ENCODE measurements at regions not wholly inside any gene's neighbourhood (a gene's known extent, or its start where the extent isn't known, plus 50 kb on each side); places are given as distances from the start of the nearest gene placed in this dataset.
"Not testable (repeated sequence)": the region's sequence is repeated elsewhere in the genome, so short reads cannot be mapped to it uniquely, and the experiment has no call there.

- DNase-seq: no peak
Observed at GRCh38 chr5:17690473-17690872, 56.2 kb downstream of the TAF11L14 start.

GRCh38 chr5:17691762-17692161, 57.5 kb downstream of the TAF11L14 start:
- no peak for DNase-seq

- DNase-seq: no peak
Observed at GRCh38 chr5:17694371-17694770, 60.1 kb downstream of the TAF11L14 start.

GRCh38 chr5:17694914-17695313, 60.7 kb downstream of the TAF11L14 start:
- no peak for DNase-seq

GRCh38 chr5:17696627-17697026, 62.4 kb downstream of the TAF11L14 start:
- DNase-seq: no peak

- DNase-seq: no peak
Observed at GRCh38 chr5:17697671-17698070, 63.4 kb downstream of the TAF11L14 start.

- DNase-seq: no peak
Observed at GRCh38 chr5:17709011-17709710, 74.9 kb downstream of the TAF11L14 start.

- no peak for DNase-seq
Observed at GRCh38 chr5:17713301-17713700, 79.0 kb downstream of the TAF11L14 start.

- no peak for DNase-seq
Observed at GRCh38 chr5:17714186-17714585, 79.9 kb downstream of the TAF11L14 start.

- no peak for DNase-seq
Observed at GRCh38 chr5:17719592-17719991, 85.3 kb downstream of the TAF11L14 start.

- DNase-seq: no peak
Observed at GRCh38 chr5:17720071-17720470, 85.8 kb downstream of the TAF11L14 start.

- DNase-seq: no peak
Observed at GRCh38 chr5:17723876-17724275, 89.6 kb downstream of the TAF11L14 start.

- no peak for DNase-seq
Observed at GRCh38 chr5:17727098-17727497, 92.8 kb downstream of the TAF11L14 start.

GRCh38 chr5:17730421-17730820, 96.2 kb downstream of the TAF11L14 start:
- no peak for DNase-seq

GRCh38 chr5:17732351-17732923, 98.2 kb downstream of the TAF11L14 start:
- DNase-seq: no peak

GRCh38 chr5:17734011-17734410, 99.8 kb downstream of the TAF11L14 start:
- no peak for DNase-seq

- DNase-seq: no peak
Observed at GRCh38 chr5:17735761-17736160, 101.5 kb downstream of the TAF11L14 start.

- no peak for DNase-seq
Observed at GRCh38 chr5:17737092-17737491, 102.8 kb downstream of the TAF11L14 start.

- DNase-seq: no peak
Observed at GRCh38 chr5:17738446-17738845, 104.2 kb downstream of the TAF11L14 start.

- no peak for DNase-seq
Observed at GRCh38 chr5:17743580-17744435, 109.5 kb downstream of the TAF11L14 start.

GRCh38 chr5:17748201-17748600, 113.9 kb downstream of the TAF11L14 start:
- no peak for DNase-seq

- DNase-seq: no peak
Observed at GRCh38 chr5:17748941-17749340, 114.7 kb downstream of the TAF11L14 start.

GRCh38 chr5:17755406-17755805, 121.1 kb downstream of the TAF11L14 start:
- not testable (repeated sequence) for DNase-seq

- no peak for DNase-seq
Observed at GRCh38 chr5:17761326-17761725, 127.1 kb downstream of the TAF11L14 start.

Measured in stimulated activated CD8-positive, alpha-beta memory T cell treated with anti-CD3 and anti-CD28 coated beads, Interleukin-4, amount 100 ng/mL, for 48 hours (primary cell).